Loucy (cell line): ENCODE measurements at regions not wholly inside any gene's neighbourhood (a gene's known extent, or its start where the extent isn't known, plus 50 kb on each side); places are given as distances from the start of the nearest gene placed in this dataset.
"Not testable (repeated sequence)": the region's sequence is repeated elsewhere in the genome, so short reads cannot be mapped to it uniquely, and the experiment has no call there.

ENCODE experiments used
- H2AFZ ChIP-seq: fragments of 200-600 bp; sonication (generic); 2 replicates; pipeline ENCODE4 v1.6.0; 2016; ENCODE audit warnings: antibody characterized with exemption, mild to moderate bottlenecking, low read length, moderate library complexity
- H3F3A ChIP-seq: fragments of 200-600 bp; 2 replicates; pipeline ENCODE4 v1.6.0; 2016; ENCODE audit warnings: antibody characterized with exemption, low read depth, mild to moderate bottlenecking
- H3K27me3 ChIP-seq: fragments of 200-600 bp; sonication (generic); 2 replicates; pipeline ENCODE4 v1.6.1; 2014; ENCODE audit warnings: low read length, mild to moderate bottlenecking; ENCODE audit not compliant: insufficient read depth, poor library complexity, severe bottlenecking
- H3K36me3 ChIP-seq: fragments of 200-600 bp; sonication (generic); 2 replicates; pipeline ENCODE4 v1.6.1; 2016; ENCODE audit warnings: low read length; ENCODE audit not compliant: insufficient read depth
- H3K4me1 ChIP-seq: fragments of 200-600 bp; sonication (generic); 2 replicates; pipeline ENCODE4 v1.5.1; 2014; ENCODE audit warnings: low read length, mild to moderate bottlenecking; ENCODE audit not compliant: insufficient read depth, poor library complexity, severe bottlenecking
- H3K4me2 ChIP-seq: fragments of 200-600 bp; sonication (generic); 2 replicates; pipeline ENCODE4 v1.6.0; 2014; ENCODE audit warnings: antibody characterized with exemption, low read length, low read depth, mild to moderate bottlenecking; ENCODE audit not compliant: poor library complexity, severe bottlenecking
- H3K4me3 ChIP-seq: fragments of 200-600 bp; sonication (generic); 2 replicates; pipeline ENCODE4 v1.5.1; 2014; ENCODE audit warnings: low read length, mild to moderate bottlenecking, mixed read lengths; ENCODE audit not compliant: poor library complexity, severe bottlenecking
- H3K79me2 ChIP-seq: fragments of 200-600 bp; sonication (generic); 2 replicates; pipeline ENCODE4 v1.6.1; 2014; ENCODE audit warnings: low read length; ENCODE audit not compliant: insufficient read depth
- H3K9ac ChIP-seq: fragments of 200-600 bp; sonication (generic); 2 replicates; pipeline ENCODE4 v1.6.0; 2014; ENCODE audit warnings: mild to moderate bottlenecking, low read depth, low read length, moderate library complexity; ENCODE audit not compliant: poor library complexity, severe bottlenecking
- H3K9me2 ChIP-seq: fragments of 200-600 bp; sonication (generic); replicated peaks from 2 replicates; pipeline ENCODE4 v1.6.1; 2016; ENCODE audit warnings: low read depth, low read length, mixed read lengths
- H3K9me3 ChIP-seq: fragments of 200-600 bp; sonication (generic); 2 replicates; pipeline ENCODE4 v1.6.1; 2014; ENCODE audit warnings: mild to moderate bottlenecking, antibody characterized with exemption, low read length, low read depth; ENCODE audit not compliant: insufficient read depth
- H4K20me1 ChIP-seq: fragments of 200-600 bp; sonication (generic); 2 replicates; pipeline ENCODE4 v1.6.0; 2014; ENCODE audit warnings: antibody characterized with exemption, low read length, mild to moderate bottlenecking; ENCODE audit not compliant: insufficient read depth, poor library complexity, severe bottlenecking
- EZH2phosphoT487 ChIP-seq: fragments of 200-600 bp; IDR thresholded peaks from 2 replicates; pipeline ENCODE4 v1.6.1; 2018; ENCODE audit warnings: antibody characterized with exemption, mild to moderate bottlenecking, moderate library complexity, borderline replicate concordance
- TF ChIP-seq, protein P1 (sequence below): fragments of 200-600 bp; sonication (generic); conservative IDR thresholded peaks from 2 replicates; pipeline ENCODE4 v1.5.1; 2014; ENCODE audit warnings: mild to moderate bottlenecking, antibody characterized with exemption, low read length

- no peak overlapping the region for H3K9ac ChIP-seq
- H3K9me3 ChIP-seq = no peaks in the 10 kb centered on the region; the same call in 1 of the 2 replicates
- no peaks in the 10 kb centered on the region for H3F3A ChIP-seq
- H3K36me3 ChIP-seq = no peaks in the 10 kb centered on the region
- no peaks in the 10 kb centered on the region for H4K20me1 ChIP-seq
- no peaks in the 10 kb centered on the region for H3K27me3 ChIP-seq
- H2AFZ ChIP-seq = no peak overlapping the region
- no peaks in the 10 kb centered on the region for H3K4me1 ChIP-seq
- no peak overlapping the region for H3K4me3 ChIP-seq
- H3K79me2 ChIP-seq = no peaks in the 10 kb centered on the region
- TF ChIP-seq EZH2phosphoT487 = no peak
- TF ChIP-seq, protein P1, sequence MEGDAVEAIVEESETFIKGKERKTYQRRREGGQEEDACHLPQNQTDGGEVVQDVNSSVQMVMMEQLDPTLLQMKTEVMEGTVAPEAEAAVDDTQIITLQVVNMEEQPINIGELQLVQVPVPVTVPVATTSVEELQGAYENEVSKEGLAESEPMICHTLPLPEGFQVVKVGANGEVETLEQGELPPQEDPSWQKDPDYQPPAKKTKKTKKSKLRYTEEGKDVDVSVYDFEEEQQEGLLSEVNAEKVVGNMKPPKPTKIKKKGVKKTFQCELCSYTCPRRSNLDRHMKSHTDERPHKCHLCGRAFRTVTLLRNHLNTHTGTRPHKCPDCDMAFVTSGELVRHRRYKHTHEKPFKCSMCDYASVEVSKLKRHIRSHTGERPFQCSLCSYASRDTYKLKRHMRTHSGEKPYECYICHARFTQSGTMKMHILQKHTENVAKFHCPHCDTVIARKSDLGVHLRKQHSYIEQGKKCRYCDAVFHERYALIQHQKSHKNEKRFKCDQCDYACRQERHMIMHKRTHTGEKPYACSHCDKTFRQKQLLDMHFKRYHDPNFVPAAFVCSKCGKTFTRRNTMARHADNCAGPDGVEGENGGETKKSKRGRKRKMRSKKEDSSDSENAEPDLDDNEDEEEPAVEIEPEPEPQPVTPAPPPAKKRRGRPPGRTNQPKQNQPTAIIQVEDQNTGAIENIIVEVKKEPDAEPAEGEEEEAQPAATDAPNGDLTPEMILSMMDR = no peak
- no peak overlapping the region for H3K4me2 ChIP-seq
- H3K9me2 ChIP-seq = no peaks in the 10 kb centered on the region
Observed at GRCh38 chr4:186798951-186799659, 75.4 kb upstream of the FAT1 start.

GRCh38 chr4:186805020-186805820, 81.6 kb upstream of the FAT1 start:
- Histone ChIP-seq H3K4me2 (no peak overlapping the region), H2AFZ (no peak overlapping the region), H3K36me3 (no peaks in the 10 kb centered on the region), H3K79me2 (no peaks in the 10 kb centered on the region), H3F3A (no peaks in the 10 kb centered on the region), H3K4me3 (no peak overlapping the region), H4K20me1 (no peaks in the 10 kb centered on the region), H3K9me2 (no peaks in the 10 kb centered on the region), H3K27me3 (no peaks in the 10 kb centered on the region), H3K9ac (no peak overlapping the region), H3K4me1 (no peaks in the 10 kb centered on the region), H3K9me3 (no peaks in the 10 kb centered on the region)
- no peak for TF ChIP-seq EZH2phosphoT487
- TF ChIP-seq, protein P1 = no peak

DNA sequence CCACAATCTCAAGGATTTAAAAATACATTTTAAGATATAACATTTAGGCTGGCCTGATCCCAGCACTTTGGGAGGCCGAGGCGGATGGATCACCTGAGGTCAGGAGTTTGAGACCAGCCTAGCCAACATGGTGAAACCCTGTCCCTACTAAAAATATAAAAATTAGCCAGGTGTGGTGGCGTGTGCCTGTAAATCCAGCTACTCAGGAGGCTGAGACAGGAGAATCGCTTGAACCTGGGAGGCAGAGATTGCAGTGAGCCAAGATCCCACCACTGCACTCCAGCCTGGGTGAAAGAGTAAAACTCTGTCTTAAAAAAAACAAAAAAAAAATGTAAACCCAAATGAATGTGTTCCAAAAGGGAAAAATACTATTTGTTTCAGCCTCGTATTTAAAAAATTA, 82.3 kb upstream of the FAT1 start:
- not testable (repeated sequence) for H3K4me2 ChIP-seq, H3K4me1 ChIP-seq, H3F3A ChIP-seq, H3K9ac ChIP-seq, H2AFZ ChIP-seq, H3K9me2 ChIP-seq, H3K27me3 ChIP-seq, H3K36me3 ChIP-seq, H3K4me3 ChIP-seq, H3K9me3 ChIP-seq, H3K79me2 ChIP-seq, H4K20me1 ChIP-seq
